Small intestine (tissue), 7 donors: ENCODE measurements at regions not wholly inside any gene's neighbourhood (a gene's known extent, or its start where the extent isn't known, plus 50 kb on each side); places are given as distances from the start of the nearest gene placed in this dataset.

Experiments used
- DNase-seq, 2 donors: peaks; one replicate each; pipeline versions ENCODE4 v3.0.0 to v3.0.0-alpha.2; 2013
- FAIRE-seq: peaks from 2 replicates; lab custom pipeline; 2012; peaks lifted over from hg19 to GRCh38; lab: Jason Lieb, UNC
- H3K27ac ChIP-seq, 3 donors: one replicate each; pipeline ENCODE4 v1.5.1; 2013; ENCODE audit warnings: low read length in 2 of 3, mild to moderate bottlenecking in 2 of 3, control low read depth in 1 of 3, inconsistent platforms in 1 of 3, low read depth in 1 of 3, moderate library complexity in 1 of 3
- H3K27me3 ChIP-seq, 3 donors: one replicate each; pipeline ENCODE4 v1.6.1; 2013; ENCODE audit warnings: low read length in 3 of 3, inconsistent platforms in 1 of 3; ENCODE audit not compliant: control insufficient read depth in 3 of 3, insufficient read depth in 3 of 3
- H3K36me3 ChIP-seq, 3 donors: one replicate each; pipeline ENCODE4 v1.6.1; 2013; ENCODE audit warnings: low read length in 3 of 3, inconsistent platforms in 1 of 3, low read depth in 1 of 3, mild to moderate bottlenecking in 1 of 3, moderate library complexity in 1 of 3; ENCODE audit not compliant: control insufficient read depth in 3 of 3, insufficient read depth in 2 of 3
- H3K4me1 ChIP-seq, 3 donors: one replicate each; pipeline ENCODE4 v1.6.1; 2013; ENCODE audit warnings: low read length in 2 of 3, inconsistent platforms in 1 of 3, low read depth in 1 of 3, mild to moderate bottlenecking in 1 of 3, moderate library complexity in 1 of 3; ENCODE audit not compliant: control insufficient read depth in 3 of 3, insufficient read depth in 2 of 3
- H3K4me3 ChIP-seq, 3 donors: one replicate each; pipeline ENCODE4 v1.5.1; 2013; ENCODE audit warnings: low read length in 3 of 3, control low read depth in 1 of 3, inconsistent platforms in 1 of 3, low read depth in 1 of 3, mild to moderate bottlenecking in 1 of 3, moderate library complexity in 1 of 3
- H3K9me3 ChIP-seq, 2 donors: one replicate each; pipeline ENCODE4 v1.6.1; 2013; ENCODE audit warnings: low read depth in 1 of 2, low read length in 1 of 2; ENCODE audit not compliant: control insufficient read depth in 2 of 2, insufficient read depth in 1 of 2
- WGBS, 3 donors: extraction: QIAGEN DNeasy Blood & Tissue Kit; methylation state at CpG; one replicate each; pipeline ENCODE4 v1.1.7; 2013; 5-methylcytosine and 5-hydroxymethylcytosine counted together
- donor health status: healthy with polysubstance abuse.
- donor health status: control.
- donor health status: control.
- donor health status: Bipolar disorder and iron deficiency.
- donor health status: healthy.

GRCh38 chr1:83705091-83705490, 293.8 kb downstream of the TTLL7 start:
- Histone ChIP-seq H3K36me3 (no peaks in the 10 kb centered on the region), H3K4me1 (no peaks in the 10 kb centered on the region), H3K4me3 (no peak overlapping the region), H3K27me3 (no peaks in the 10 kb centered on the region), H3K9me3 (no peaks in the 10 kb centered on the region), H3K27ac (no peak overlapping the region)
- DNase-seq (no peak), FAIRE-seq (no peak)
- 70 to 73% (median 71%) methylated on average over 1 of the region's 1 CpG for WGBS, 3 donors

GRCh38 chr1:83704350-83704749, 294.6 kb downstream of the TTLL7 start:
- Histone ChIP-seq H3K27ac (no peak overlapping the region), H3K4me1 (no peaks in the 10 kb centered on the region), H3K9me3 (no peaks in the 10 kb centered on the region), H3K27me3 (no peaks in the 10 kb centered on the region), H3K36me3 (no peaks in the 10 kb centered on the region), H3K4me3 (no peak overlapping the region)
- DNase-seq (no peak), FAIRE-seq (no peak)

- Histone ChIP-seq H3K4me3 (no peak overlapping the region), H3K9me3 (peaks cover 0 to 4% of the 10 kb centered on the region in 2 donors), H3K4me1 (no peaks in the 10 kb centered on the region), H3K36me3 (no peaks in the 10 kb centered on the region), H3K27ac (no peak overlapping the region), H3K27me3 (no peaks in the 10 kb centered on the region)
- DNase-seq = no peak
- no peak for FAIRE-seq
- 79 to 91% (median 84%) methylated on average over 1 of the region's 1 CpG for WGBS, 3 donors
Measured at GRCh38 chr1:83702356-83702755, 296.6 kb downstream of the TTLL7 start.

GRCh38 chr1:83701355-83701754, 297.6 kb downstream of the TTLL7 start:
- Histone ChIP-seq H3K9me3 (peaks cover 0 to 4% of the 10 kb centered on the region in 2 donors), H3K4me1 (no peaks in the 10 kb centered on the region), H3K4me3 (no peak overlapping the region), H3K36me3 (no peaks in the 10 kb centered on the region), H3K27me3 (no peaks in the 10 kb centered on the region), H3K27ac (no peak overlapping the region)
- 72 to 86% (median 75%) methylated on average over 2 of the region's 2 CpGs for whole genome bisulfite sequencing, 3 donors
- DNase-seq (no peak), FAIRE-seq (no peak)

GRCh38 chr1:83698644-83699043, 300.3 kb downstream of the TTLL7 start:
- Histone ChIP-seq H3K36me3 (no peaks in the 10 kb centered on the region), H3K27me3 (peaks cover 0 to 11% (median 2%) of the 10 kb centered on the region in 3 donors), H3K4me3 (no peak overlapping the region), H3K9me3 (peaks cover 0 to 4% of the 10 kb centered on the region in 2 donors), H3K4me1 (no peaks in the 10 kb centered on the region), H3K27ac (no peak overlapping the region)
- WGBS, 3 donors = 82 to 89% (median 87%) methylated on average over 2 of the region's 2 CpGs
- FAIRE-seq = no peak
- DNase-seq = no peak

- peaks cover 0 to 4% of the 10 kb centered on the region in 2 donors for H3K9me3 ChIP-seq
- peaks cover 0 to 13% (median 2%) of the 10 kb centered on the region in 3 donors for H3K27me3 ChIP-seq
- peaks cover 0 to 2% (median 0%) of the 10 kb centered on the region in 3 donors for H3K4me1 ChIP-seq
- DNase-seq (no peak), FAIRE-seq (no peak)
- no peaks in the 10 kb centered on the region for H3K36me3 ChIP-seq
- no peak overlapping the region for H3K27ac ChIP-seq
- H3K4me3 ChIP-seq = no peak overlapping the region
Measured at GRCh38 chr1:83697961-83698360, 301.0 kb downstream of the TTLL7 start.

GRCh38 chr1:83697220-83697619, 301.7 kb downstream of the TTLL7 start:
- no peak for FAIRE-seq
- Histone ChIP-seq H3K27ac (no peak overlapping the region), H3K27me3 (peaks cover 0 to 19% (median 2%) of the 10 kb centered on the region in 3 donors), H3K9me3 (peaks cover 0 to 4% of the 10 kb centered on the region in 2 donors), H3K4me3 (no peak overlapping the region), H3K4me1 (peaks cover 0 to 6% (median 0%) of the 10 kb centered on the region in 3 donors), H3K36me3 (no peaks in the 10 kb centered on the region)
- DNase-seq = no peak
- WGBS, 3 donors = 79 to 87% (median 85%) methylated on average over 2 of the region's 2 CpGs

GRCh38 chr1:83694449-83694848, 304.5 kb downstream of the TTLL7 start:
- no peak for DNase-seq
- Histone ChIP-seq H3K36me3 (no peaks in the 10 kb centered on the region), H3K4me3 (no peak overlapping the region), H3K27me3 (peaks cover 0 to 24% (median 2%) of the 10 kb centered on the region in 3 donors), H3K27ac (no peak overlapping the region), H3K4me1 (peaks cover 0 to 6% (median 0%) of the 10 kb centered on the region in 3 donors), H3K9me3 (peaks cover 0 to 4% of the 10 kb centered on the region in 2 donors)
- no peak for FAIRE-seq

GRCh38 chr1:83693427-83694126, 305.4 kb downstream of the TTLL7 start:
- WGBS, 3 donors = 17 to 20% (median 19%) methylated on average over 12 of the region's 12 CpGs
- peak in 1 of 2 donors; percentile 1 for DNase-seq
- Histone ChIP-seq H3K9me3 (no peaks in the 10 kb centered on the region), H3K4me3 (peak overlapping the region in 1 of 3 donors; percentile 28), H3K36me3 (no peaks in the 10 kb centered on the region), H3K27ac (no peak overlapping the region), H3K4me1 (peaks cover 0 to 6% (median 0%) of the 10 kb centered on the region in 3 donors), H3K27me3 (peaks cover 0 to 24% (median 2%) of the 10 kb centered on the region in 3 donors)
- FAIRE-seq = no peak
